ENCODE measurements at regions not wholly inside any gene's neighbourhood (a gene's known extent, or its start where the extent isn't known, plus 50 kb on each side); places are given as distances from the start of the nearest gene placed in this dataset.

- no peak for TF ChIP-seq CTCF (optimal IDR thresholded peaks at IDR 0.05 in 1 of 3, IDR thresholded peaks at IDR 0.05 in 1 of 3, conservative IDR thresholded peaks at IDR 0.05 in 1 of 3; ENCODE audit: extremely low read depth in 1 of 3, insufficient read depth in 2 of 3, low read length in 3 of 3)
- no peak for TF ChIP-seq EZH2 (IDR thresholded peaks at IDR 0.05; ENCODE audit: low read length)
These were observed 293.6 kb downstream of the TEX29 start for GRCh38 chr13:111614009-111614408.

All from keratinocyte (primary cell).